BE2C (cell line): ENCODE measurements at regions not wholly inside any gene's neighbourhood (a gene's known extent, or its start where the extent isn't known, plus 50 kb on each side); places are given as distances from the start of the nearest gene placed in this dataset.

Experiments used
- DNase-seq: peaks from one replicate; pipeline ENCODE4 v3.0.0-alpha.2; 2020
- H3K27me3 ChIP-seq: fragments of 250-450 bp; sonication (Bioruptor Pico); 2 replicates; pipeline ENCODE4 v1.5.1; 2020; ENCODE audit warnings: mild to moderate bottlenecking
- H3K36me3 ChIP-seq: fragments of 250-450 bp; sonication (Bioruptor Pico); 2 replicates; pipeline ENCODE4 v1.5.1; 2020; ENCODE audit warnings: mild to moderate bottlenecking
- H3K4me1 ChIP-seq: fragments of 250-450 bp; sonication (Bioruptor Pico); 2 replicates; pipeline ENCODE4 v1.5.1; 2020
- H3K4me3 ChIP-seq: 2 replicates; pipeline ENCODE4 v1.5.1; 2011; ENCODE audit warnings: low read depth, low read length
- H3K9me3 ChIP-seq: fragments of 250-450 bp; sonication (Bioruptor Pico); 2 replicates; pipeline ENCODE4 v1.5.1; 2020
- TF ChIP-seq, protein P1 (sequence below): IDR thresholded peaks from 2 replicates; pipeline ENCODE4 v1.5.1; 2012; ENCODE audit warnings: mild to moderate bottlenecking, low read depth, low read length

DNA sequence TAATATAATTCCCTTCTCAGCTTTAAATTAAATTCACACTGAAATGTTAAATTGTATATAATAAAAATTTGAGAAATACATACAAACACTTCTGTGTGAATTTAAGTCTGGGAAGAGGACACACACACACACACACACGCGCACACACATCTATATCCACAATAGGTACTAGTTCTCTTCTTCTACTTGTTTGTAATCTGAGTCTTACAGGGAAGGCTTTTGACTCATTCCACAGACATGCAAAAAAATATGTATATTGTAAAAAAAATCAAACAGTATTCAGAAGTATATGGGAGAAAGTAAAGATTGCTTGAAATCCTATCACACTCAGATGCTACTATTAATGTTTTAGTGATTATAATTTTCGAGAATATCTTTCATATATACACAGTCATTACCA is 276.2 kb downstream of the MDFIC start:
- Histone ChIP-seq H3K27me3 (no peaks in the 10 kb centered on the region), H3K4me3 (no peak overlapping the region), H3K36me3 (no peaks in the 10 kb centered on the region), H3K4me1 (no peaks in the 10 kb centered on the region), H3K9me3 (no peaks in the 10 kb centered on the region)
- TF ChIP-seq, protein P1, sequence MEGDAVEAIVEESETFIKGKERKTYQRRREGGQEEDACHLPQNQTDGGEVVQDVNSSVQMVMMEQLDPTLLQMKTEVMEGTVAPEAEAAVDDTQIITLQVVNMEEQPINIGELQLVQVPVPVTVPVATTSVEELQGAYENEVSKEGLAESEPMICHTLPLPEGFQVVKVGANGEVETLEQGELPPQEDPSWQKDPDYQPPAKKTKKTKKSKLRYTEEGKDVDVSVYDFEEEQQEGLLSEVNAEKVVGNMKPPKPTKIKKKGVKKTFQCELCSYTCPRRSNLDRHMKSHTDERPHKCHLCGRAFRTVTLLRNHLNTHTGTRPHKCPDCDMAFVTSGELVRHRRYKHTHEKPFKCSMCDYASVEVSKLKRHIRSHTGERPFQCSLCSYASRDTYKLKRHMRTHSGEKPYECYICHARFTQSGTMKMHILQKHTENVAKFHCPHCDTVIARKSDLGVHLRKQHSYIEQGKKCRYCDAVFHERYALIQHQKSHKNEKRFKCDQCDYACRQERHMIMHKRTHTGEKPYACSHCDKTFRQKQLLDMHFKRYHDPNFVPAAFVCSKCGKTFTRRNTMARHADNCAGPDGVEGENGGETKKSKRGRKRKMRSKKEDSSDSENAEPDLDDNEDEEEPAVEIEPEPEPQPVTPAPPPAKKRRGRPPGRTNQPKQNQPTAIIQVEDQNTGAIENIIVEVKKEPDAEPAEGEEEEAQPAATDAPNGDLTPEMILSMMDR = no peak
- no peak for DNase-seq

- H3K36me3 ChIP-seq = no peaks in the 10 kb centered on the region
- H3K4me1 ChIP-seq = no peaks in the 10 kb centered on the region
- TF ChIP-seq, protein P1 = no peak
These were observed 273.3 kb downstream of the MDFIC start for GRCh38 chr7:115195208-115195607.

DNA sequence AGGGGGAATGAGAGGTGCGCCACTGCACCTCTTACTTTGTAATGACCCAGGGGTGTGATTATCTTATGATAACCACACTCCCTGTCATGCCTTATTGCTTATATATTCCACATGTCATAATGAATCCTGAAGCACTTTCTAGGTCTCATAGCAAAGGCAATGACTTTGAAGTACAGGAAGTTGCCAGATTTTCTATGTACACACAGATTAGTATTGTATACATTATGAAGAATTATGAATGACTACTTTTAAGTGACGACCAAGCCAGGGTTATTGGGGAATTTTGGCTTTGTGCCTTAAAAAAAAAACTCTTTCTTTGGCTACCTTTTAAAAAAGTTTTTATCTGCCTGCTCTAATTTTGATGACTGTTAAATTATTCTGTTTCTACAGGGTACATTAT is 269.6 kb downstream of the MDFIC start:
- Histone ChIP-seq H3K36me3 (no peaks in the 10 kb centered on the region), H3K4me3 (no peak overlapping the region), H3K27me3 (no peaks in the 10 kb centered on the region), H3K4me1 (no peaks in the 10 kb centered on the region), H3K9me3 (no peaks in the 10 kb centered on the region; the same call in 1 of the 2 replicates)
- TF ChIP-seq, protein P1 = no peak
- DNase-seq = no peak

More at GRCh38 chr7:115195208-115195607, 273.3 kb downstream of the MDFIC start:
- H3K27me3 ChIP-seq = no peaks in the 10 kb centered on the region
- H3K9me3 ChIP-seq = no peaks in the 10 kb centered on the region
- DNase-seq = no peak
- H3K4me3 ChIP-seq = no peak overlapping the region

DNA sequence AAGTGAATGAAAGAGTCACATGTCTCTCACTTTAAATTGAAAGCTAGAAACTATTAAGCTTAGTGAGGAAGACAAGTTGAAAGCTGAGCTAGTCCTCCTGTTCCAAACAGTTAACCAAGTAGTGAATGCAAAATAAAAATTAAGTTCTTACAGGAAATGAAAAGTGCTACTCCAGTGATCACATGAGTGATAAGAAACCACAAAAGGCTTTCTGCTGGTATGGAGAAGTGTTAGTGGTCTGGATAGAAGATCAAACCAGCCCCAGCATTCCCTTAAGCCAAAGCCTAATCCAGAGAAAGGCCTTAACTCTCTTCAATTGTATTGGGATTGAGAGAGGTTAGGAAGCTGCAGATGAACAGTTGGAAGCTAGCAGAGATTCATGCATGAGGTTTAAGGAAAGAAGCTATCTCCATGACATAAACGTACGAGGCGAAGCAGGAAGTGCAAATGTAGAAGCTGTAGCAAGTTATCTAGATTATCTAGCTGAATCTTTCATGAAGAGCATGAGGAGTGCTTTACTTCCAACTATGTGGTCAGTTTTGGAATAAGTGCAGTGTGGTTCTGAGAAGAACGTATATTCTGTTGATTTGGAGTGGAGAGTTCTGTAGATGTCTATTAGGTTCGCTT is 261.6 kb downstream of the MDFIC start:
- TF ChIP-seq, protein P1 = no peak
- Histone ChIP-seq H3K27me3 (no peaks in the 10 kb centered on the region), H3K9me3 (no peaks in the 10 kb centered on the region; the same call in 1 of the 2 replicates), H3K4me3 (no peak overlapping the region), H3K36me3 (no peaks in the 10 kb centered on the region), H3K4me1 (no peaks in the 10 kb centered on the region)
- DNase-seq = no peak

DNA sequence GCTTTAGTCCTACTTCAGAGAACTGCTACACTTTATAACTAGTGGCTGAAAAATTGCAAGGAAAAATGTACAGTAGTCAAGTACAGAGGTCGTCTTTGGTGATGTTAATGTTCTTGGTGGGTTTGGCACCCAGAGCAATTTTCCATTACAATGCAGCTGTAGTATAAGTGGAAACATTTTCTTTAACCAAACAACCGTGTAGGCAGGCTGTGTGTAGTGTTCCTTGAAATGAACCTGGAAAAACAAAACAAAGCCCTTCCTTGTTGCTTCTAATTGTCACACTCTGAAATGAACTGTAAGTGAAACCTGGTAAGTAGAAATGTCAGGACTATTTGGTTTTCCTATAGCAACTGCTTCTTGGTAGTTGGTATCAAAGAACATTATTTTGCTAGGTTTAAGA is 256.9 kb downstream of the MDFIC start:
- no peak for DNase-seq
- Histone ChIP-seq H3K36me3 (no peaks in the 10 kb centered on the region), H3K27me3 (no peaks in the 10 kb centered on the region), H3K4me3 (no peak overlapping the region), H3K9me3 (no peaks in the 10 kb centered on the region), H3K4me1 (no peaks in the 10 kb centered on the region)
- TF ChIP-seq, protein P1 = no peak

DNA sequence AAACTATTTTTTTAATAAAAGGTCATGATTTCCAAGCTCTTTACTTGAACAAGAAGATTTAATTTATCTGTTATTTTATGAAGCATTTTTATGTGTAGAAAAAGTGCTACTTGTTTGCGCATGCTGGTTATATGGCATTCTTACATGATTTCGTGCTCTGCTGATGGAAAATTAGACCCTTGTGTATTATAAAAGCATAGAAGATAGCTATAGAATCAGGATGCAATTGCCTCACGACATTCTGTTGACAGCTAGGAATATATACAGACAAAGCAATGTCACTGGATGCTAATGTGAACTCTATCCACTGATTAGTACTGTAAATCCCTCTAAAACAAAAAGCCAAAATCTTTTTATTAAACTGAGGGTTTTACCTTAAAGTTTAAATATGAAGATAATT is 255.9 kb downstream of the MDFIC start:
- no peak overlapping the region for H3K4me3 ChIP-seq
- no peaks in the 10 kb centered on the region for H3K4me1 ChIP-seq
- no peak for DNase-seq
- no peaks in the 10 kb centered on the region for H3K36me3 ChIP-seq
- H3K9me3 ChIP-seq = no peaks in the 10 kb centered on the region
- TF ChIP-seq, protein P1 = no peak
- no peaks in the 10 kb centered on the region for H3K27me3 ChIP-seq
